HL-60 (cell line): ENCODE measurements at regions not wholly inside any gene's neighbourhood (a gene's known extent, or its start where the extent isn't known, plus 50 kb on each side); places are given as distances from the start of the nearest gene placed in this dataset.

ENCODE experiments used
- DNase-seq, 2 experiments: peaks; one replicate each; pipeline ENCODE4 v3.0.0-alpha.2; 2010 to 2020; ENCODE audit warnings: low read depth in 1 of 2, low spot score in 1 of 2
- H3K27ac ChIP-seq: fragments of 250-450 bp; sonication (Bioruptor Pico); replicated peaks from 2 replicates; pipeline ENCODE4 v1.5.1; 2020; ENCODE audit warnings: mild to moderate bottlenecking, moderate library complexity
- H3K27me3 ChIP-seq: fragments of 250-450 bp; sonication (Bioruptor Pico); 2 replicates; pipeline ENCODE4 v1.5.1; 2021; ENCODE audit warnings: mild to moderate bottlenecking, moderate library complexity; ENCODE audit not compliant: insufficient read depth, poor library complexity, severe bottlenecking
- H3K4me3 ChIP-seq: replicated peaks from 2 replicates; pipeline ENCODE4 v1.5.1; 2011; ENCODE audit warnings: mild to moderate bottlenecking, control low read depth, low read length; ENCODE audit not compliant: insufficient read depth
- CTCF ChIP-seq: IDR thresholded peaks from one replicate; pipeline ENCODE4 v1.5.1; 2011; ENCODE audit warnings: low read length, control low read depth, inconsistent platforms; ENCODE audit not compliant: insufficient read depth
- GABPA ChIP-seq: IDR thresholded peaks from 2 replicates; pipeline ENCODE4 v1.6.1; 2012; ENCODE audit warnings: low read depth
- POLR2AphosphoS5 ChIP-seq: IDR thresholded peaks from 2 replicates; pipeline ENCODE4 v1.6.1; 2012; ENCODE audit warnings: low read depth
- REST ChIP-seq: IDR thresholded peaks from 2 replicates; pipeline ENCODE4 v1.6.1; 2012; ENCODE audit warnings: low read depth; ENCODE audit not compliant: insufficient replicate concordance
- SPI1 ChIP-seq: IDR thresholded peaks from 2 replicates; pipeline ENCODE4 v1.6.1; 2012; ENCODE audit warnings: low read depth, mild to moderate bottlenecking, borderline replicate concordance

- no peak for DNase-seq
- TF ChIP-seq SPI1 (no peak), GABPA (no peak), POLR2AphosphoS5 (no peak)
- H3K4me3 ChIP-seq: no peak overlapping the region
- no peaks in the 10 kb centered on the region for H3K27me3 ChIP-seq
- H3K27ac ChIP-seq: no peak overlapping the region
Observed at GRCh38 chr17:33611532-33611931, 318.4 kb upstream of the ASIC2 start.

GRCh38 chr17:33615861-33616260 lies 322.8 kb upstream of the ASIC2 start:
- TF ChIP-seq POLR2AphosphoS5 (no peak), SPI1 (no peak), CTCF (no peak), GABPA (no peak), REST (no peak)
- DNase-seq: no peak

GRCh38 chr17:33623841-33624240 lies 330.7 kb upstream of the ASIC2 start:
- H3K27me3 ChIP-seq: no peaks in the 10 kb centered on the region
- no peak for TF ChIP-seq REST
- no peak for TF ChIP-seq SPI1
- no peak for TF ChIP-seq POLR2AphosphoS5
- no peak for TF ChIP-seq CTCF
- TF ChIP-seq GABPA: no peak
- DNase-seq: no peak
- no peak overlapping the region for H3K27ac ChIP-seq
- H3K4me3 ChIP-seq: no peak overlapping the region

More at GRCh38 chr17:33615861-33616260, 322.8 kb upstream of the ASIC2 start:
- H3K4me3 ChIP-seq: no peak overlapping the region
- H3K27me3 ChIP-seq: no peaks in the 10 kb centered on the region
- no peak overlapping the region for H3K27ac ChIP-seq

- TF ChIP-seq GABPA (no peak), REST (no peak)
Observed at GRCh38 chr17:33628500-33629346, 335.6 kb upstream of the ASIC2 start.

More at GRCh38 chr17:33628500-33629346, 335.6 kb upstream of the ASIC2 start:
- Histone ChIP-seq H3K27me3 (no peaks in the 10 kb centered on the region), H3K4me3 (no peak overlapping the region), H3K27ac (no peak overlapping the region)
- no peak for DNase-seq
